HG03135 (cell line): ENCODE measurements at regions not wholly inside any gene's neighbourhood (a gene's known extent, or its start where the extent isn't known, plus 50 kb on each side); places are given as distances from the start of the nearest gene placed in this dataset.

Experiments used
- ATAC-seq: cut with Tn5 transposase; IDR thresholded peaks from one replicate; pipeline ENCODE4 v1.9.1; 2021; ENCODE audit warnings: mild to moderate bottlenecking, moderate library complexity; ENCODE audit not compliant: unreplicated experiment

DNA sequence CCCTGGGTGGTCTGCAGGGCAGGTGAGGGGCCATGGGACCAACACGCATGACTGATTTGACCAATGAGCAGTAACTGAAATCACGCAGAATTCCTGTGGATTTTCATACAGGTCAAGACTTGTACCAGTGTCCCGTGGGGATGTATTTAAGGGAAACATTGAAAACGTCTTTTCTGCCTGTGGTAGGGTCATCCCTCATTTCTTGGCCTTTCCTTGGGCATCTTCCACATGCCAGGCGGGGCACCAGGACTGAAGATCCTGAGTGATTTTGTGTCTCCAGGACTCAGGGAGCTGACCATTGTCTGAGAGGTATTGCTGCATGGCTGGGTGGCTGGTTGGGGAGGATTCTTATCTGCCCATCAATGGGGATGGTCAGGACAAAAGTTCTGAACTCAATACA lies 289.0 kb downstream of the GLRX3 start:
- ATAC-seq = no peak

DNA sequence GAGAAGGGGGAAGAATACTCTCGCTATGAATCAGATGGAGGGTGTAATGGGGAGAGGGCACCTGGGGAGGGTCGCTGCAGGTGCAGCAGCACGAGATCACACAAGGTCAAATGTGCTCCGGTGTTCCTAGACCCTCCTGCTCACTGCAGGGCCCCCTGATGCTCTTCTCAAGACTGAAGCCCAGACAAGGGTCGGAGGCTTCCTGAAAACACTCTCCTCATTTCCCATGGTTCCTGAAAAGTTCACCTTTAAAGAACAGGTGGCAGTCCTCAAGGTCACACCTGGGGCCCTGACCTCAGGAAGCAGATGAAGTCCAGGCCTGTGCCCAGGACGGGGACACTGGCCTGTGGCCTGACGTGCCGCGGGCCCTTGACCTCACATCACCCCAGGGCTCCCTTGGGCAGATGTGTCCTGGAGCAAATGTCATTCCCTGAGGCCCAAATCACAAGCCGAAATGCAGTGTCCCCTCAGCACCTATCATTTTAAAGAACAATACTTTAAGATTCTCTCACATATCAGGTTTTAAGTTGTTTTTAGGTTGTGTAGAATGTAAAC lies 289.8 kb downstream of the GLRX3 start:
- no peak for ATAC-seq

DNA sequence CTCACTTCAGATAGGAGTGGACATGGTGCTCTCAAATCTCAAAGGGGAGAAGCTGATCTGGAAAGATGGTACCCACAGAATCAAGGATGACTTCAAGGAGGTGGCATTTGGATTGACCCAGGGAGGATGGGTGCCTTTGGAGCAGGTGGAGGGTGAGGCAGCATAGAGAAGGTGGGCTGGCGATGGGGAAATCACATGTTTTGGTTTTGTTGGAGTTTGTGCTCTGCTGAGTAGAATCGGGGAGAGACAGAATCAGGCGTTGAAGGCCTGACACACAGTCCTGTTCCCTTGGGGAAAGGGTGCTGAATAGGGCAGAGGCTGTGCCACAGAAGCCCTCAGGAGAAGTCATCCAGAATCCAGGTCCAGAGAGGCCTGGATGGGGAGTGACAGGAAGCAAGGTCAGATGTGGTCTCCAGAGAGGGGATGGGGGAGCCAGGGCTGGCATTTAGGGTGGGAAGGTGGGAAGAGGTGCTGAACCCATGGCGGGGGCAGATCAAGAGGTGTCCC lies 291.1 kb downstream of the GLRX3 start:
- no peak for ATAC-seq

DNA sequence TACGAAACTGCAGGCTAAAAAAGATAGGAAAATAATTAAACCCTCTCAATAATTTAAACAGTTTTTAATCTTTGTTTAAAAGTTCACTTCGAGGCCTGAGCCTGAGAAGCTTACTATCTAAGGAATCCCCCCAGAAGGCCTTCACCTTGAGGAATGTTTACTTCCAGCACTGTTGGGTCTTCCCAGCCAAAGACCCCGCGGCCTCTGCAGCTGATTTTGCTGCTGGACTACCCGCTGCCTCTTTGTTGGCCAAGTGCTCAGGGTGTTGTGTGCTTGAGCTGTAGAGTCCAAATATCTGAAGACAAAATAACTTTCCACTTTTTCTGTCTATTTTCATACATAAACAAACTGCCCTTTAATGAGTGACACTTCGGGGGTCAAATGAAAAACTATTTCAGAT lies 292.7 kb downstream of the GLRX3 start:
- ATAC-seq = no peak

DNA sequence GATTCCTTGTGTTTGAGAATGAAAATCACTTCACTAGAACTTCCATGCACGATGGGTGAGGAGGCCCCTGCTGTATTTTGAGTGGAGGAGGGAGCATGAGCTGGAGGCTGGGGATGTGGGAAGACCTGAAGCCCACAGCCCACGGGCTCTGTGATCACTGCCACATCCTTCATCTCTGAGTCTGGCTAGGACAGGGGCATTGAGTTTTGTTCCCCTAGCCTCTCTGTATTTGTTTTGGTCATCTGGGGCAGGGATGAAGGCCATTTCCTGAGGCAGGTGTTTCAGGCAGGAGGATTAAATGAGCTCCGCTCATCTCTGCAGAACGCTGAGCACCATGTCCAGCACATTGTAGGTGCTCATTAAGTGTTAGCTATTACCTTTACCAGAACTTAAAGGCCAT lies 293.6 kb downstream of the GLRX3 start:
- no peak for ATAC-seq

DNA sequence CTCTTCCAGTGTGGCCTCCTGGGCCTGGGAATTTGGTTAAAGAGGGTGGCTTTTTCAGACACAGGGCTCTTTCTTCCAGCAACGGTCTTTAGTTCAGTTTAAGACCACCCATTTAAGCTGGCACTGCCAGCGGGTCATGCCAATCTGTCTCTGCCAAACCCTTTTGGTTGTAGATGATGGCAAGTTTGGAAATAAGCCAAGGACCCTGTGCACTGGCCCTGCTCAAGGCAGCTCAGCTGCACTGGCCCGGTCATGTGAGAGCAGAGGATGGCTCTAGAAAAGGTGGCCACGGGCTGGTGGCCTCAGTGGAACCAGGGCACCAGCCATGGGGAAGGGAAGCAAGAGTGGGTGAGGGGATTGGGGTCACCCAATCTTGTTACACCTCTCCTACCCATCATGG lies 294.1 kb downstream of the GLRX3 start:
- no peak for ATAC-seq

DNA sequence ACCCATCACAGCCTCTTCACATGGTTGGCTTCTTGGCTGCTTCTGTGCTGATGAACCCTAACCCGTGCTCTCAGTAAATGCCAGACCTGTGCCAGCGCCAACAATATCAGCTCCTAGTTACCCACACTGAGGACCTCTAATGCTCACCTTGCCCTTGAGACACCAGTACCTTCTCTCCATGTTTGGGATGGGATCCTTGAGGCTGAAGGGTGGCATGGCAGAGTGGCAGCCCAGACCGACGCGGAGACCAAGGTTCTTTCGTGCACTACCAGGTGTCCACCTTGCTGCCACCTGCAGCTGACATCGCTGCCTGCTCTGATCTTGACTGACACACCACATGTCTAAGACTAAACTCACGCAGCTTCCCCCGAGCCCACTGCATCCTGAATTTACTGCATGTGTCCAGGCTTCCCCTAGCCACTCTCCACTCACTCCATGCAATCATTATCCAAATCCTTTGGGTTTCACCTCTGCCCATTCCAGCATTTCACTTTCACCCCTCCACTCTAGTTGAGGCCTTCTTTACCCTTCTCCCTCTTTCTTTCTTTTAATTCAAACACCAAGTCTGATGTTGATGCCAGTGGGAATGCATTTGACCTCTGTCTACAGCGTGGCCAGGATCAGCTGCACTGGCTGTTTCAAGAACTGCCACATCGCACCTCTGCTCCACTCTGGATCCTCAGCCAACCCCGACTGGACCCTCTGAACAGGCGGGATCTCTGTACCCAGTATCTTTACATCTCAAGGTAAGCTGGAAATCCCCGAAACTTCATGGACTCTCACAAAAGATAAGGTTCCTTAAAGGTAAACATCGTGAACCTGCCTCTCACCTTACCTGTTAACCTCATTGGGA lies 294.9 kb downstream of the GLRX3 start:
- no peak for ATAC-seq

DNA sequence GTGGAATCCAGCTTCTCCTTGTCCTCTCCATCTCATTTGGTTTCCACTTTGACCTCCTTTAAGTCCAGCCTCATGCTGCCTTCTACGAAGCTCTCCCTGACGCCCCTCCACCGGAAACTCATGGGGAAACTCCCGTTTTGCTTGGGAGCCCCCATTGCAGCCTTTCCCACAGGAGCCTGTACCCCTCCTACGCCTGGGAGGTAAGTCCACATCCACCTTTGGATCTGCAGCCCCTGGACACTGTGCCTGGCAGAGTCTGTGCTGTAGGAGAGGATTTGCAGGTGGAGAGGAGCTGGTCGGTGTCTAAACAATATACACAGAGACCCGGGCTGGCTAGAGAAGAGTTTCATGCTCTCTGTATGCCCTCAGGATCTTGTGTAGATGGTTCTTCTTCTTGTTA lies 296.1 kb downstream of the GLRX3 start:
- no peak for ATAC-seq

DNA sequence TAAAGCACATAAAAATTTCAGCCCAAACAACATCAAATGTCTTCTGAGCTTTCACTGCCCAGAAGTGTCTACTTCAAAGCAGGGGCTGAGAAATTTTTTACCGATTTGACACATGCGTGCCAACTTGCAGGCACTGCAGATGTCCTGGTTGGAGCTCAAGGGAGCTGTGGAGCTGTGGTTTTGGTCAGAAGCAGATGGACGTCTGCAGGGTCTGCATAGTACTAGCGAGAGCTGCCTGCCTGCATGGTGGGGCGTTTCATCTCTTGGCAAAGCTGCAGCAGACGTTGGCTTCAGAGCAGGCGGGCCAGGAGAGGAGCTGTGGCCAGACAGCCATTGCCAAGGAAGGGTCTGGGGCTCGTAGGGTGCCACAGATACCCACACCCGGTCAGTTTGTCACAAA lies 296.7 kb downstream of the GLRX3 start:
- ATAC-seq = no peak

DNA sequence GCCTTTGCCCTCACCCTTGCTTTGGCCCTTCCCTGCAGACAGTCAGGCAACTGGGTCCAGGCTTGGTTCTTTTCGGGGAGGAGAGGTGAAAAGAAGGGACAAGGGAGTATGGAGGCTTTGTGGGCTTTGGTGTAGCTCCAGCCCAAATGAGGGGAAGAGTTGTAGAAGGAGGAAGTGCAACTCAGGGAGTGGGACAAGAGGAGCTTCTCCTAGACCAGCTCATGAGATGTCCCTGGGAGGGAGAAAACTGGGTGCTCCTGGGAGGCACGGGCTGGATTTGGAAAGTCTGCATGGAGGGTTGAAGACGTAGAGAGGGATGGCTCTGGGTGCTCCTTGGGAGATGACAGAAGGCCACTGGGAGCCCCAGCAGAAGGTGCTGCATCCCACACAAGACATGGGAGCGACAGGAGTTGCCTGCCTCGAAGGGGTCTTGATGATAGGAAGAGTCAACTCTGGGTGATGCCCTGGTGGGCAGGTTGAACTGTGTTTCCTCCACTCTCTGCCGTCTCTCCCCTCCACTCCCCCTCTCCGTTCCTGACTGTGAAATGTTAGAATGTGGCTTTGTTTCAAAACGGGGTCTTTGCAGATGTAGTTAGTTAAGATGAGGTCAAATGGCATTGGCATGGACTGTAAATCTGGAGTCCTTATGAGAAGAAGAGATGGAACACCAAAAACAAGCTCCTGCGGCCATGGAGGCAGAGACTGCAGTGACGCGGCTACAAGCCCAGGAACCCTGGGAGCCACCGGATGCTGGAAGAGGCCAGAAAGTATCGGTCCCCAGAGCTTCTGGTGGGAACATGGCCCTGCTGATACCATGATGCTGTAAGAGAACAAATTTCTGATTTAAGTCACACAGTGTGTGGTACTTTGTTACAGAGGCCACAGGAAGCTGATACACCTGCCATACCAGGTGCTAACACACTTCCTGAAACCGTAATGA lies 298.5 kb downstream of the GLRX3 start:
- no peak for ATAC-seq

DNA sequence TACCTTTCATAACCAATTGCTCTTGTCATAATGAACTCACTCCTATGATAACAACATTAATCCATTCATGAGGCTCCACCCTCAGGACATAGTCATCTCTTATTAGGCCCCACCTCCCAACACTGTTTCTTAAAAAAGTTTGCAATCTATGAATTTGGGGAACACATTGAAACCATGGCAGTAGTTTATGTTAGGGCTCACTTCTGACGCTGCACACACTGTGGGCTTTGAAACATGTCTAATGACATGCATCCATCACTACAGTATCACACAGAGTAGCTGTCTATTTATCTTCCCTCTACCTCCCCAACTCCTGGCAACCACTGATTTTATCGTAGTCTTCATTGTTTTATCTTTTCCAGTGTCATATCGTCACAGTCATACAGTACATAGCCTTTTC lies 299.8 kb downstream of the GLRX3 start:
- no peak for ATAC-seq

DNA sequence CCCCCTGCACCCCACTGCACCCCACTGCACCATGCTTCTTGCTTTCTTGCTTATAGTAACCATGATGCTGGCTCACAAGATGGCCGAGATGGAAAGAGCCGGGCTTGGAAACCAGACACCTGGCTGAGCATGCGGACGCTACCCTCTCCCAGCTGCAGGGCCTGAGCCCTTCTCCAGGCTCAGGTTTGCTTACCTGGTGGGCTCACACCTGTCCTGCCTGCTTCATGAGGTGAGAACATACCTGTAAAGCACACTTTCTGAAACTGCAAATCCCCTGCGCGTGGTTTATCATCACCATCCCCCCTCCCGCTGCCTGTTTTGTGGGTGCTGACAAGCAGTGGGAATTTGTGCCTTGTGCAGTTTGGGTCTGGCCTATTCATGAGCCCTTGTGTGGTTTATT lies 302.7 kb downstream of the GLRX3 start:
- no peak for ATAC-seq

DNA sequence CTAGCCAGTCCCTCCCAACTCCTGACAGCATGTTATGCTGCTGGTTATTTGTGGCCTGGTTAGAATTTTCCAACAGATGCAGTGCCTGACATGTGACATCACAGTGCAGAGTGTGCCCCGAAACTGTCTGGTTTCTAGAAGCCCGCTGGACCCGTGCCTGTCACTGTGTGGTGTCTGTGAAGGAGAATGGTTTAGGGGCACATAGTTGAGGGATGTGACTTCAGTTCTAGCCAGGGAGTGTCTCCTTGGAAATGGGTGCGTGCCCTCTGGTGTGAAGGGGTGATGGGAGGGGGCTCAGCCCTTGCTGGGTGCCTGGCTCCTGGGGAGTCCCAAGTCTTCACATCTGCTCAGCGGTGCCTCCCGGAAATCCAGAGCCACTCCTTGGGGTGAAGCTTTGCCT lies 303.6 kb downstream of the GLRX3 start:
- no peak for ATAC-seq

DNA sequence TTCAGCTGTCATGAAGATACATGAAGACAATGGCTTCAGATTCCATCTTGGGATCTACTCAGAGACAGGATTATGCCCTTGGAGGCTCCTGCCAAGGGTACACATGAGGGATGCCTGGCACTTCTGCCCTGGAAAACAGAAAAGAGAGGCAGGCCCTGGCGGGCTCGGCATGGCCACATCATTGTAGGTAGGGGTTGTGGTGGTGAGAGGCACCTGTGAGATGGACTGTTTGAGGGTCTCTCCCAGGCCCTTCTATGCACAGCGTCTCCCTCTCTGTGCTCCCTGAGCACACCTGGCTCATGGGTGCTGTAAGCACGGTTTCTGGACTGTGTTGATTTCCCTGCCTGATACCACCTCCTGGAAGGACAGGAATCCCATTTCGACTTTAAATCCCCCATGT lies 304.3 kb downstream of the GLRX3 start:
- no peak for ATAC-seq

DNA sequence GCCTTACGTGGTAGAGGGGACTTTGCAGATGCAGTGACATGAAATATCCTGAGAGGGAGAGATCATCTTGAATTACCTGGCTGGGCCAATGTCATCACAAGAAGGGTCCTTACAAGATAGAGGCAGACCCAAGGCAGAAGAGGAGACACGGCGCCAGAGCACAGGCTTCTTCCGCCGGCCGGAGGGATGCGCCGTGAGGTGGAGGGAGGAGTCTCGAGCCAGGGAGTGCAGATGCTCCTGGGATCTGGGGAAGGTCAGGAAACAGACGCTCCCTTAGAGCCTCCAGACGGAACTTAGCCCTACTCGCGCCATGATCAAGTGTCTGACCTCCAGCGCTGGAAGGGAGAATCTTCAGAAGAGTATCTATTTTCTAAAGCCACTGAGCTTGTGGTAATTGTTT lies 304.8 kb downstream of the GLRX3 start:
- no peak for ATAC-seq

DNA sequence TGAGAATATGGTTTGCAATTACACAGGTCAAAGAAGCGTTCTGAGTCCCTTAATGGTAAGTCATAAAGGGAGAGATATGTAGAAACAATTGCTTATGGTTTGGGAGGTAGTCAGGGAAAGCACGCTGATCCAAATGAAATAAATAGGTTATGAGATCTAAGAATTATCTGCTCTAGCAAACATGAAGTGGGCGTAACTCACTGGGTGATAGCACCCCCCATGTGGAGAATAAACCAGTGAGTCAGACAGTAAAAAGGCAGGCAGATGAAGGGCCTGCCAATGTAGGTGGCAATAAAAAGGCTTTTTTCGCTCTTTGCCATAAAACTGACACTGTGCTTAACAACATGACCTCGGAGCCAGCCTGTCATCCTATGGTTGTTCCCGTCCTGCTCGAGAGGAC lies 306.9 kb downstream of the GLRX3 start:
- no peak for ATAC-seq

DNA sequence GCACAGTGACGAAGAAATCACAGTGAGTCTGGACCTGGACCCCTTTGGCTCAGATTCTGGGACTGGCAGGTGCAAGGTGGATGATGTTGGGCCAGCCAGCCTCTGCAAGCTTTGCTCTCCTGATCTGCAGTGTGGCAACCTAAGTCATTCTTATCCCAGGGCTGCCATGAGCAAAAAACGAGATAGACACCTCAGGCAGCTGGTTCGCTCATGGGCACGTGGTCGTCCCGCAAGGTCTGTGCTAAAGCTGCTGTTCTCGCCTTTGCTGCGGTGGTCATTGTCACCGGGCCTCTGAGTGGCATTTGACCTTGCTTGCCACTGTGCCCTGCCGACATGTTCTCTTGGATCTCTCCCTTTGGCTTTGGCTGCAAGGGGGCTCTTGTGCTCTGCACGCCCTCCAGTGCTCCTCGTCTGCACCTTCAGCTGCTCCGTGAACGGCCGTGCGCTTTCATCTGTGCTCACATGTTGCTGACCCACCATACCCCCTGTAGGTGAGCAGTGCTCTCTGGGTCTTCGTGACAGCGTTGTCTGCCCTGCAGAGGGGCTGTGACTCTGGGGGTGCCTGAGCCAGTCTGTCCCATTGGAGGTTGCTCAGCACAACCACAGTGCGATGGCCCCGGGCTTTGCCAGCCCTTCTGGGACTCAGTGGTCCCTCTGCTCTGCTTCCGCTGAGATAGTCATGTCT lies 317.0 kb downstream of the GLRX3 start:
- ATAC-seq = no peak

DNA sequence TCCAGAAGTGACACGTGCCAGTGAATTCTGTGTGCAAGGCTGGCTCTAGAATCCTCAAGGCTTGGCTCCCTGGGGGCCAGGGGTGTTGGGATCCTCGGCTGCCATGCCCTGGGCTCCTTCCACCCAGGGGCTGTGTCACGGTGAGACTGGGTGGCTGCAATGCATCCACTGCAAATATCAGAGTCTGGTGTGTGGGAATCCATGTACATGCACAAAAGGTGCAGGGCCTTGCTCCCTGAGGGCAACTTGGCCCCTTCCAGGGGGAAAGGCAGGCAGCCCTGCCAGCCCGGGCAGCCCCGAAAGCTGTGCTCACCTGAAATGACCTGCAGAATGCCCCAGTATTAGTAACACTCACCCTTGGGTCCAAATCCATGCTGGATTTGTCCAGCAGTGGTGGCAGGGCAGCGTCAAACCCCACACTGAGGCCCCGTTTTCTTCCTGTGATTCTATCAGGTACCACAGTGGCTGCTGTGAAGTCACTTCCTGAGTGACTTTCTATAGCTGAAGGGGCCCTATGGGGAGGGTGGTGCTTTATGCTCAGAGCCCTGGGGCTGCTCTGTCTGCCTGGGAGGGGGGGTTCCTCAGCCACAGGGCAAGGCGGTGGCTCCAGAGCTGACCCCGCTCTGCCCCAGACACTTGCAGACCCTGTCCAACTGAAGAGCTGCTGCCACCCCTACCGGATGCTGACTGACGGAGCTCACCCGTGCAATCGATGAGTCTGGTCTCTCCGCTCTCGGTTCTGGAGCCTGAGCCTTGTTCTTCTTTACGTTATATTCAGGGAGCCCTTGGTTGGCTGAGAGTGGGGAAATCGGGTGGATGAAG lies 317.7 kb downstream of the GLRX3 start:
- ATAC-seq = no peak

DNA sequence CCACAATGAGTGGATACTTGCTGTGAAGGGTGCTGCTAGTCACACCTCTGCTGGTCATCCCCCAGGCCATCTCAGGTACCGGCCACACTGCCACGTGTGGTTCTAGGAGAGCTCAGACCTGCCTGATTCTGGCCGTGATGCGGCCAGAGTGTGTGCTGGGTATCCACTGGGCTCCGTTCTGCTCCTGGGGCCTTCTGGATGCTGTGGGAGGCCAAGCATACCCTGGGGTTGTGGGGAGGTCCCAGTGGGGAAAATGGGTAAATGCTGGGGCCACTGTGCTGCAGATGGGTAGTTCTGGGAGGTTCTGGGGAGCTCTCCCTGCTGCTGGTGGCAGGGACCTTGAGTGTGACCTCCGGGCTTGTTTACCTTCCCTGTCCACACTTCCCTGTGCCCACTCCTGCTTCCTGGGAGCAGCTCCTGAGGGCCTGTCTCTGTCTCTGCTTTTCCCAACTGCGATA lies 318.4 kb downstream of the GLRX3 start:
- ATAC-seq = no peak

DNA sequence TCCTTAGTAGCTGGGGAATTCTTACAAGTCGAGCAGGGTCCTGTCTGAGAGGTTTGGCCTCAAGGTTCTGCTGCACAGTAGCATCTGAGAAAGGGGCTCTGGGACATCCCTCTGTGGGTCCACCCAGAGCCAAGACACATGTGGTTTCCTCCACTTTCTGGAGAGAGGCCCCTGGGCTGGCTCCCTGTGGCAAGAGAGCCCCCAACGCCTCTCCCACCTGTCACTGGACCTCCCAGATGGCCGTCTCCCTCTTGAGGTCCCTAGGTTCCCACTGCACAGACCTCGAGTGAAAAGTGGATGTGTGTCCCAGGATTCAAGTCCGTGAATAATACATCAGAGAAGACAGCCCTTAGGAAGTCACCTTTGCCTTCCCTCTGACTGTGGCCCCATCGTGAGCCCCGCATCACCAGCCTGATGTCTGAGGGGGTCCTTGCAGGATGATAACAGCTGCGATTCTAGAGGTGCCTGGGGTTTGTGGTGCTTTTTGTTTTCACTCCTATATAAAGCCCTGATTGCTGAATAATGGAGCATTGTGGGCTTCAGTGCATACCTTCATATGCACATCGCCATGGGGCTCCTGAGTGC lies 319.0 kb downstream of the GLRX3 start:
- no peak for ATAC-seq
